HEK293 (cell line): ENCODE measurements at regions not wholly inside any gene's neighbourhood (a gene's known extent, or its start where the extent isn't known, plus 50 kb on each side); places are given as distances from the start of the nearest gene placed in this dataset.

Experiments used
- CTCF ChIP-seq: fragments of 450-650 bp; formaldehyde crosslinking; IDR thresholded peaks from 2 replicates; pipeline ENCODE4 v1.5.1; 2016; ENCODE audit warnings: missing biosample characterization, missing genetic modification characterization
- SP3 ChIP-seq: fragments of 450-650 bp; formaldehyde crosslinking; IDR thresholded peaks from 2 replicates; pipeline ENCODE4 v1.5.1; 2016; ENCODE audit warnings: missing biosample characterization, missing genetic modification characterization
- ZBTB11 ChIP-seq: fragments of 450-650 bp; formaldehyde crosslinking; conservative IDR thresholded peaks from 2 replicates; pipeline ENCODE4 v1.5.1; 2016; ENCODE audit warnings: low read depth, missing biosample characterization, missing genetic modification characterization
- ZNF2 ChIP-seq: fragments of 450-650 bp; formaldehyde crosslinking; IDR thresholded peaks from 2 replicates; pipeline ENCODE4 v1.5.1; 2016; ENCODE audit warnings: missing biosample characterization, missing genetic modification characterization
- ZNF214 ChIP-seq: fragments of 450-650 bp; formaldehyde crosslinking; IDR thresholded peaks from 2 replicates; pipeline ENCODE4 v1.5.1; 2017; ENCODE audit warnings: missing biosample characterization, mild to moderate bottlenecking, missing genetic modification characterization, borderline replicate concordance
- ZNF274 ChIP-seq, 2 experiments: fragments of 200-500 bp in 1 of 2; fragments of 450-650 bp in 1 of 2; sonication (Bioruptor generic) in 1 of 2; formaldehyde crosslinking in 1 of 2; IDR thresholded peaks; 2 replicates each; pipeline versions ENCODE4 v1.5.1 to v1.6.1; 2014 to 2016; ENCODE audit warnings: borderline replicate concordance in 1 of 2, inconsistent platforms in 1 of 2, low read length in 1 of 2, missing biosample characterization in 1 of 2, missing genetic modification characterization in 1 of 2
- ZNF449 ChIP-seq: fragments of 450-650 bp; formaldehyde crosslinking; IDR thresholded peaks from 2 replicates; pipeline ENCODE4 v1.5.1; 2017; ENCODE audit warnings: missing biosample characterization, mild to moderate bottlenecking, missing genetic modification characterization, moderate library complexity

- TF ChIP-seq ZNF449 (tag by site-specific recombination) (no peak), ZNF214 (no peak), ZNF2 (tag by site-specific recombination) (no peak), CTCF (tag by site-specific recombination) (no peak), SP3 (tag by site-specific recombination) (no peak), ZBTB11 (tag by site-specific recombination) (no peak), ZNF274 (IDR thresholded peaks at IDR 0.05; ENCODE audit: low read length) (no peak), ZNF274 (tag by site-specific recombination; IDR thresholded peaks at IDR 0.05; ENCODE audit: borderline replicate concordance) (no peak)
These were observed 145.8 kb downstream of the LCA5 start for GRCh38 chr6:79391480-79391879.
